ENCODE measurements at regions not wholly inside any gene's neighbourhood (a gene's known extent, or its start where the extent isn't known, plus 50 kb on each side); places are given as distances from the start of the nearest gene placed in this dataset.

- no peak for TF ChIP-seq CTCF (IDR thresholded peaks at IDR 0.05)
- no peaks in the 10 kb centered on the region for H3K27me3 Mint-ChIP-seq
- ChIA-PET POLR2A (no interaction called here), CTCF (no interaction called here)
- no peaks in the 10 kb centered on the region for H3K4me1 Mint-ChIP-seq
- peaks cover 7% of the 10 kb centered on the region for H3K36me3 Mint-ChIP-seq (ENCODE audit: low read depth)
- intact Hi-C loops (cut with micrococcal nuclease), result no loop called here
- DNase-seq, result no peak
- no peak overlapping the region for H3K4me3 Mint-ChIP-seq
- no peak overlapping the region for H3K27ac Mint-ChIP-seq
- ATAC-seq (ENCODE audit: low read depth), result no peak
- H3K9me3 Mint-ChIP-seq, result no peaks in the 10 kb centered on the region
Measured at GRCh38 chr16:72285728-72286127, 113.8 kb upstream of the PMFBP1 start.

DNA sequence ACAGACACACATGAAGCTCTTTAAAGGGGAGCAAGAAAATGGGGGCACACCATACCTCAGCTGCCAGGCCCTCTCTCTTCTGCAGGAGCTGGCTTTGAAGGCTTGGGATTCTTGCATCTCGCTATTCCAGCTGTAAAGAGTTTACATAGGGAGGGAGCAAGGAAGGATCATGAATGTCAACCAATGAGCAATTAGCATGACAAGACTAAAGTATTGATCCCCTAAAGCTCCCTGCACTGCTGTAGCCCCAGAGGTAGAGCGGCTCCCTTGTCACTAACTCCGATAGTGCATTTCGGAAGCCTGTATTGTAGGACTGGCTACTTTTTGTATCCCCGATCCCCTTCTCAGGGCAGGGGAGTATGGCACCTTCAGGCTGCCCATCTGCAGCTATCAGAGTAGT lies 113.4 kb upstream of the PMFBP1 start:
- CTCF ChIA-PET, result no interaction called here

DNA sequence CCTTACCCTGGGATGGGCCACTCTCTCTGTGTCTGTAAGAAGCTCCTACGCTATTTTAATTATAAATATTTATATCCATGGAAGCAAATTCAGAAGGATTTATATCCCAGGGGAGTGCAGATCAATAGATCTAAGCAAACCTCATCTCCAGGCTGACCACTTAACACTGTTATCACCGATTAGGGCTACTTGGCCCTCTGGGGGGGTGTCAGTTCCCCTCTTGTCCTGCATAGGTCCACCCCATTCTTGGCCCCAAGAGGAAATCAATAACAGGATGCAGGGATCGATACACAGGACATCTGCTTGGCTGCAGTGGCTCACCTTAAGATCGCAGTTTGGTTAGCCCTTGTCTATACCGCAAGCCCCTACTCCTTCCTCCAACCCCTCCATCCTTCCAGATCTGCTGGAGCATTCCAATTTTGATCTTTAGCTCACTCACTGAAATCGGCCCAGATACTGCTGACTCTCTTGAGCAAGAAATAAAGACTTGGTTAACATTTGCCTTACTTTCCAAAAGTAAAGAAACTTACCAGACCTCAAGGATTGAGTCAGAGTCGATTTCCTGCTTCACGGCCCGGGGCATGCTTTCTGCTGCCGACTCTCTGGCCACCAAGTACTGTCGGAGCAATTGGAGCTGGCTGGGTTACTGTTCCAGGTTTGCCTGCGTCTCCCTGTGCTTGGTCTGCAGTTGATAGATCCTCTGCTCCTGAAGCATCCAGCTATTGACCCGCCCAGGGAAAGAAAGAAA lies 112.3 kb upstream of the PMFBP1 start:
- ChIA-PET CTCF (no interaction called here), POLR2A (no interaction called here)
- ATAC-seq (ENCODE audit: low read depth) (no peak), DNase-seq (no peak)
- intact Hi-C loops (cut with micrococcal nuclease), result no loop called here
- Mint-ChIP-seq H3K27me3 (no peaks in the 10 kb centered on the region), H3K9me3 (no peaks in the 10 kb centered on the region), H3K36me3 (ENCODE audit: low read depth) (peaks cover 7% of the 10 kb centered on the region), H3K27ac (no peak overlapping the region), H3K4me3 (no peak overlapping the region), H3K4me1 (no peaks in the 10 kb centered on the region)
- TF ChIP-seq CTCF (IDR thresholded peaks at IDR 0.05), result no peak

More for the DNA sequence above, 113.4 kb upstream of the PMFBP1 start:
- TF ChIP-seq CTCF (IDR thresholded peaks at IDR 0.05), result no peak
- ATAC-seq (ENCODE audit: low read depth) (no peak), DNase-seq (no peak)
- H3K27ac Mint-ChIP-seq, result no peak overlapping the region
- POLR2A ChIA-PET, result no interaction called here
- no peaks in the 10 kb centered on the region for H3K9me3 Mint-ChIP-seq
- no peak overlapping the region for H3K4me3 Mint-ChIP-seq
- peaks cover 7% of the 10 kb centered on the region for H3K36me3 Mint-ChIP-seq (ENCODE audit: low read depth)
- intact Hi-C loops (cut with micrococcal nuclease), result no loop called here
- no peaks in the 10 kb centered on the region for H3K27me3 Mint-ChIP-seq
- H3K4me1 Mint-ChIP-seq, result no peaks in the 10 kb centered on the region

DNA sequence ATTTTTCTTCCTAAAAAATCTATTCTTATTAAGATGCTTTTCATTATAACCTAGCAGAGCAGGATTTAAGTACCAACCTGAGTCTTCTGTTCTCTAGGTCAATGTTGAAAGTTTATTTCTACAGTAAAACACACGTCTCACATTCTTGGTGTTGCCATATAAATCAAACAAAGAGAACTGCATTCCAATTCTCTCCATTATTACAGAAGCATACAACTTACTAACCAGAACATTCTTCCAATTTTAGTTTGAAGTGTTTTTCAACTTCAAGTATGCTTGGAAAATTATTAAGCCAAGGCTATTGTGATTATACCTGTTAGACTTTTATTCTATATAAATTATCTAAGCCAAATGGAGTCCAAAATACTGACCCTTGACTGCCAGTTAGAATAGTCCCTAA lies 110.4 kb upstream of the PMFBP1 start:
- Mint-ChIP-seq H3K4me3 (no peak overlapping the region), H3K36me3 (ENCODE audit: low read depth) (peaks cover 7% of the 10 kb centered on the region), H3K4me1 (no peaks in the 10 kb centered on the region), H3K27ac (no peak overlapping the region), H3K9me3 (no peaks in the 10 kb centered on the region), H3K27me3 (no peaks in the 10 kb centered on the region)
- POLR2A ChIA-PET, result no interaction called here
- TF ChIP-seq CTCF (IDR thresholded peaks at IDR 0.05), result no peak
- ATAC-seq (ENCODE audit: low read depth), result no peak
- CTCF ChIA-PET, result no interaction called here
- intact Hi-C loops (cut with micrococcal nuclease), result no loop called here
- DNase-seq, result no peak

DNA sequence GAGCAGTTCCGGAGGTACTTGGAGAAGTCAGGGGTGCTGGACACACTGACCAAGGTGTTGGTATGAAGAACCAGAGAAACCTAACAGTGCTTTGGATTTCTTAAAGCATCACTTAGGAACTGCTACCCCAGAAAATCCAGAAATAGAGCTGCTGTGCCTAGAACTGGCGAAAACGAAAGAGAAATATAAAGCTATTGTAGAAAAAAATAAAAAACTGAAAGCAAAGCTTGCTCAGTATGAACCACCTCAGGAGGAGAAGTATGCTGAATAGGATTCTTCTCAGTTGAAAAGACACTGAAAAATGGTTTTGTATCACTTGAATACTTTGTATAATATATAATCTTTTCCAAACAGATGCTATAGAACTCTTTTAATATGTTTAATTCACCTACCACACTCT lies 106.3 kb upstream of the PMFBP1 start:
- Mint-ChIP-seq H3K9me3 (no peaks in the 10 kb centered on the region), H3K36me3 (ENCODE audit: low read depth) (peaks cover 4% of the 10 kb centered on the region), H3K27me3 (no peaks in the 10 kb centered on the region), H3K4me3 (no peak overlapping the region), H3K27ac (no peak overlapping the region), H3K4me1 (no peaks in the 10 kb centered on the region)
- ChIA-PET POLR2A (no interaction called here), CTCF (no interaction called here)
- no peak for TF ChIP-seq CTCF (IDR thresholded peaks at IDR 0.05)
- intact Hi-C loops (cut with micrococcal nuclease), result no loop called here
- ATAC-seq (ENCODE audit: low read depth) (no peak), DNase-seq (no peak)
